ENCODE measurements at regions not wholly inside any gene's neighbourhood (a gene's known extent, or its start where the extent isn't known, plus 50 kb on each side); places are given as distances from the start of the nearest gene placed in this dataset.

- TF ChIP-seq CTCF (IDR thresholded peaks at IDR 0.05) = no peak
- TF ChIP-seq POLR2A (IDR thresholded peaks at IDR 0.05) = no peak
- TF ChIP-seq EP300 (IDR thresholded peaks at IDR 0.05) = no peak
Observed at GRCh38 chr11:131041331-131042040, 125.2 kb upstream of the SNX19 start.
